ENCODE measurements at regions not wholly inside any gene's neighbourhood (a gene's known extent, or its start where the extent isn't known, plus 50 kb on each side); places are given as distances from the start of the nearest gene placed in this dataset.

DNA sequence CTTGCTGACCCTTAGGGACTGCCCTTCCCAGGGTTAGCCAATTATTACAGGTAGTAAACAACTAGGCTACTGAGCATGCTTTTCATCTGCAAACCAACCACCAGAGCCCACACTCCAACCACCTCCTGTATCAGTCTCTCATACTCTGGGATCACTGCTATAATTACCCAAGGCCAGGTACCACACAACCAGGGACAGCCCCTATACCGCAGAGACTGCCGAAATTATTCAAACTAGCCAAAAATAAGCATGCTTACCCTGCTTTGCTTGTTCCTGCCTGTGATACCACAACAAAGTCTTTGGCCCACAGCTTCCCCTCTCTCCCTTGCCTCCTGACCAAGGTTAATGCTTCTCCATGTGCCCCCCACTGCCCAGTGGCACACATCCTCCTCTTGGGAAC, 197.6 kb upstream of the SRRM4 start:
- WGBS, 3 donors, result 82 to 100% (median 93%) methylated on average over 2 of the region's 2 CpGs
- no peak overlapping the region for H3K27ac ChIP-seq (ENCODE audit: low read depth in 1 of 3, low read length in 2 of 3)
- no peaks in the 10 kb centered on the region for H3K9me3 ChIP-seq (ENCODE audit: control insufficient read depth in 2 of 2, insufficient read depth in 1 of 2, low read depth in 1 of 2, low read length in 1 of 2)
- H3K36me3 ChIP-seq (ENCODE audit: control insufficient read depth in 3 of 3, insufficient read depth in 2 of 3, low read depth in 1 of 3, low read length in 3 of 3), result no peaks in the 10 kb centered on the region
- no peaks in the 10 kb centered on the region for H3K27me3 ChIP-seq (ENCODE audit: control insufficient read depth in 3 of 3, insufficient read depth in 3 of 3, low read length in 3 of 3)
- FAIRE-seq (no peak), DNase-seq (no peak)
- H3K4me1 ChIP-seq (ENCODE audit: control insufficient read depth in 3 of 3, insufficient read depth in 2 of 3, low read depth in 1 of 3, low read length in 2 of 3), result no peaks in the 10 kb centered on the region
- H3K4me3 ChIP-seq (ENCODE audit: low read depth in 1 of 3, low read length in 3 of 3), result no peak overlapping the region

DNA sequence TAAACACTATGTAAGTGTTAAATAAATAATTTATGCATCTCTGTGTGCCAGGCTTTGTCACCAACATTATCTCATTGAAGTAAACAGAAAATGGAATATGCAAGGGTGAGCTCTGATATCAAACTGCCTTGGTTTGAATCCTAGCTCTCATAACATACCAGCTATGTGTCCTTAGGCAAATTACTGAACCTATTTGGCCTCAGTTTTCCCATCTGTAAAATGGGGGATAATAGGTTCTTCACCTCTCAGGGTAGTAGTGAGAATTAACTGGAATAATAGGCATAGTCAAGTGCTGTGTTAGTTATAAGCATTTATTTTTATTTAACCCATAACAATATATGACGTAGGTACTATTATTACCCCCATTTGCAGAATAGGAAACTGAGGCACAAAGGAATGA, 190.8 kb upstream of the SRRM4 start:
- Histone ChIP-seq H3K4me3 (ENCODE audit: low read depth in 1 of 3, low read length in 3 of 3) (no peak overlapping the region), H3K4me1 (ENCODE audit: control insufficient read depth in 3 of 3, insufficient read depth in 2 of 3, low read depth in 1 of 3, low read length in 2 of 3) (no peaks in the 10 kb centered on the region), H3K27me3 (ENCODE audit: control insufficient read depth in 3 of 3, insufficient read depth in 3 of 3, low read length in 3 of 3) (no peaks in the 10 kb centered on the region), H3K27ac (ENCODE audit: low read depth in 1 of 3, low read length in 2 of 3) (no peak overlapping the region), H3K9me3 (ENCODE audit: control insufficient read depth in 2 of 2, insufficient read depth in 1 of 2, low read depth in 1 of 2, low read length in 1 of 2) (no peaks in the 10 kb centered on the region), H3K36me3 (ENCODE audit: control insufficient read depth in 3 of 3, insufficient read depth in 2 of 3, low read depth in 1 of 3, low read length in 3 of 3) (no peaks in the 10 kb centered on the region)
- DNase-seq, result no peak
- 81 to 92% (median 81%) methylated on average over 1 of the region's 1 CpG for WGBS, 3 donors
- no peak for FAIRE-seq

DNA sequence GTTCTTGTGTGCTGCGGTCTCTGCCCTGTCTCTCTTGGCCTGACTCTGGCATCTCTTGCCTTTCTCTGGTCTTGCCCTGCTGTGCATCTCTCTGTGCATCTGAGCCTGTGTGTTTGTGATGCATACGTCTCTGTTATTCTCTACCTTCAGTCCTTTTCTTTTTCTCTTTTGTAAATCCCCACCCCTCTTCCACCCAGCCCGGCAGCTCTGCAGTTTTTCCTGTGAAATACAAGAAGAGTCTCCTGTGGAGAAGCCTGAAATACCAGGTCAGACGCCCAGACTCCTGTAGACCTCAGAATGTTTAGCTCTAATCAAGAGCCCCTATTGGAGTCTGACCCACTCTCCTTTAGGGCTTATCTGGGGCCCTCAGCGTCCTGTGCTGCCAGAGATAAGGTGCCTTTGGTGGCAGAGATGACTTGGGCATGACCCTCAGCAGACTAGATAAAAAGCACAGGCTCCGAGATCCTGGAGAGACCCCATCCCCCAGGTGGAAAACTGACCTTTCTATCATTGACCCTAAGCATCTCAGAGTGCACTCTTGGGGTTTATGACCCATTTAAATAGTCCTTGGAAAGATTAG, 167.5 kb upstream of the SRRM4 start:
- WGBS, 3 donors, result 19 to 25% (median 22%) methylated on average over 6 of the region's 6 CpGs
- no peak for DNase-seq
- Histone ChIP-seq H3K4me1 (ENCODE audit: control insufficient read depth in 3 of 3, insufficient read depth in 2 of 3, low read depth in 1 of 3, low read length in 2 of 3) (no peaks in the 10 kb centered on the region), H3K36me3 (ENCODE audit: control insufficient read depth in 3 of 3, insufficient read depth in 2 of 3, low read depth in 1 of 3, low read length in 3 of 3) (no peaks in the 10 kb centered on the region), H3K9me3 (ENCODE audit: control insufficient read depth in 2 of 2, insufficient read depth in 1 of 2, low read depth in 1 of 2, low read length in 1 of 2) (no peaks in the 10 kb centered on the region), H3K27me3 (ENCODE audit: control insufficient read depth in 3 of 3, insufficient read depth in 3 of 3, low read length in 3 of 3) (no peaks in the 10 kb centered on the region), H3K4me3 (ENCODE audit: low read depth in 1 of 3, low read length in 3 of 3) (no peak overlapping the region), H3K27ac (ENCODE audit: low read depth in 1 of 3, low read length in 2 of 3) (no peak overlapping the region)
- no peak for FAIRE-seq

DNA sequence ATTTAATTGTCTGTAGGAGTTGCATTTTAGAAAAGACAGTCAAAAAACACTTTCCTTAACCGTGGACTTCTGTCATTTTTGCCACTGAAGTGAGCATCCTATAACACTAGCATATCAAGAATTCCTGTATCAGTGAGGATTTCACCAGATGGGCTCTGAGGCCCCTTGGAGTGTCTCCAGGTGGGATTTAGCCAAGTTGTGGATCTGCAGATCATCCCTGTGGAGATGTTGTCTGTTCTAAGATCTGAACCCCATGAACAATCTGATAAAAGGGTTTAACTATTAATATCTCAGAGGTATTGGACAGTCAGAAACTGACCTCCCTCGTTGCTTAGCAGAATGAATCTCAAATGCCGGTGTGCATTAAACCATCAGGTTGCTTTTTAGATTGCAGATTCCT, 165.0 kb upstream of the SRRM4 start:
- no peak overlapping the region for H3K4me3 ChIP-seq (ENCODE audit: low read depth in 1 of 3, low read length in 3 of 3)
- no peak overlapping the region for H3K27ac ChIP-seq (ENCODE audit: low read depth in 1 of 3, low read length in 2 of 3)
- no peaks in the 10 kb centered on the region for H3K36me3 ChIP-seq (ENCODE audit: control insufficient read depth in 3 of 3, insufficient read depth in 2 of 3, low read depth in 1 of 3, low read length in 3 of 3)
- WGBS, 3 donors, result 50 to 57% (median 54%) methylated on average over 3 of the region's 3 CpGs
- H3K9me3 ChIP-seq (ENCODE audit: control insufficient read depth in 2 of 2, insufficient read depth in 1 of 2, low read depth in 1 of 2, low read length in 1 of 2), result no peaks in the 10 kb centered on the region
- no peaks in the 10 kb centered on the region for H3K4me1 ChIP-seq (ENCODE audit: control insufficient read depth in 3 of 3, insufficient read depth in 2 of 3, low read depth in 1 of 3, low read length in 2 of 3)
- DNase-seq (no peak), FAIRE-seq (no peak)
- H3K27me3 ChIP-seq (ENCODE audit: control insufficient read depth in 3 of 3, insufficient read depth in 3 of 3, low read length in 3 of 3), result no peaks in the 10 kb centered on the region

DNA sequence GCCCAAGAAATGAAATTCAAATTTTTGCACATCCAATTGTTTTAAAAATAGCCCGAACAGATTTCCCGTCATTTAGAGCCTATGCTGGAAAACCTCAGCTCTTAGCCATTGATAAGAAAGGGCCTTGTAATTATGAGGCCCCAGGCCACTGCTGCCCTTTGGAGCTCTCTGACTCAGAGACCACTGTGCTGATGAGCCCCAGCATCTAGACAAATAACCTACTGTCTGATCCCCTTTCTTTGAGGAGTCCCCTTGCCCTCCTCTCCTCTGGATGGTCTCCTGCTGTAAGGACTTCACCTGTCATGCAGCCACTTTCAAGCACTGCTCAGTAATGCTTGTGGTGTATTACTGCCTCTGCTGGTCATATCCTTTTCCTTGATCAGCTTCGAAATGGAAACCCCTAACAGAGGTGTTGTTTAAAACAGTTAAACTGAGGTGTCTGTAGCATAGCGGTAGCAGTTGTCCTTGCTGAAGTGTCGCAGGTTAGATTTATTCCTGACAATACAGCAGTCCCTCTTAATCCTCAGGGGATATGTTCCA, 159.9 kb upstream of the SRRM4 start:
- DNase-seq (no peak), FAIRE-seq (no peak)
- Histone ChIP-seq H3K9me3 (ENCODE audit: control insufficient read depth in 2 of 2, insufficient read depth in 1 of 2, low read depth in 1 of 2, low read length in 1 of 2) (no peaks in the 10 kb centered on the region), H3K4me1 (ENCODE audit: control insufficient read depth in 3 of 3, insufficient read depth in 2 of 3, low read depth in 1 of 3, low read length in 2 of 3) (no peaks in the 10 kb centered on the region), H3K36me3 (ENCODE audit: control insufficient read depth in 3 of 3, insufficient read depth in 2 of 3, low read depth in 1 of 3, low read length in 3 of 3) (no peaks in the 10 kb centered on the region), H3K27ac (ENCODE audit: low read depth in 1 of 3, low read length in 2 of 3) (no peak overlapping the region), H3K27me3 (ENCODE audit: control insufficient read depth in 3 of 3, insufficient read depth in 3 of 3, low read length in 3 of 3) (no peaks in the 10 kb centered on the region), H3K4me3 (ENCODE audit: low read depth in 1 of 3, low read length in 3 of 3) (no peak overlapping the region)
- 74 to 82% (median 78%) methylated on average over 5 of the region's 5 CpGs for WGBS, 3 donors

DNA sequence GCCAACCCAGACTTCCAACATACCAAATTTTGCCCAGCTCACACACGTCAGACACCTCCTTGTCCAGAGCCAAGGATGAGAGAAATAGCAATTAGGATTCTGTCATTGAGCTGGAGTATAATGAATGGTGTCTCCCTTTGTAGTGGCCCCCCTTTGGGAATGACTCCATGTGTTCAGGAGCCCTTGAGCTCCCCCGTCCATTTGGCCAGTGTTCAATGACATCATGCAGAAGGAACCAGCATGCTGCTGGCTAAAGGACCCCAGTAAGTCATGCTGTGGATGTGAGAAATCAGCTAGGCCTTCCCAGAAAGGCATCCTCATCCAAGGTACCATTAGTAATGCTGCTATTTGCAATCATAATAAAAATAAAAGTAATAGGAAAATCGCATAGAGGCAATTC, 158.8 kb upstream of the SRRM4 start:
- Histone ChIP-seq H3K27me3 (ENCODE audit: control insufficient read depth in 3 of 3, insufficient read depth in 3 of 3, low read length in 3 of 3) (no peaks in the 10 kb centered on the region), H3K36me3 (ENCODE audit: control insufficient read depth in 3 of 3, insufficient read depth in 2 of 3, low read depth in 1 of 3, low read length in 3 of 3) (no peaks in the 10 kb centered on the region), H3K9me3 (ENCODE audit: control insufficient read depth in 2 of 2, insufficient read depth in 1 of 2, low read depth in 1 of 2, low read length in 1 of 2) (no peaks in the 10 kb centered on the region), H3K27ac (ENCODE audit: low read depth in 1 of 3, low read length in 2 of 3) (no peak overlapping the region), H3K4me1 (ENCODE audit: control insufficient read depth in 3 of 3, insufficient read depth in 2 of 3, low read depth in 1 of 3, low read length in 2 of 3) (no peaks in the 10 kb centered on the region), H3K4me3 (ENCODE audit: low read depth in 1 of 3, low read length in 3 of 3) (no peak overlapping the region)
- no peak for DNase-seq
- no peak for FAIRE-seq
- 73 to 86% (median 80%) methylated on average over 3 of the region's 3 CpGs for WGBS, 3 donors

DNA sequence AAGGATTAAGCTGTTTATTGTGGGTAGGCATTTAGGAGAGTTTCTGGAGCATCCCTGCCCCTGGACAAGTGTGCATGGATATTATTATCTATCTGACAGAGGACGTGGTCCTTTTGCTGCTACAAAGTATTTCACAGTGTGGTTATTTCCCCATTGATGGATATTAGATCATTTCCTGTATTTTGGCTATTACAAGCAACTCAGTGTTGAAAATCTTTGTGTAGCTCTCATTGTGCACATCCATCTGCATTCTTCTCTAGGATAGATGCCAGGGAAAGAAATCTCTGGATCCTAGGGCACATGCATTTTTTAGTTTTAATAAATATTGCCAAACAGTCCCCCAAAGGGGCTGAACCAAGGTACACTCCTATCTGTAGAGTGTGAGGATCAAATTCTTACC, 154.3 kb upstream of the SRRM4 start:
- no peak for DNase-seq
- FAIRE-seq, result no peak
- WGBS, 3 donors, result 15 to 20% (median 17%) methylated on average over 1 of the region's 1 CpG
- Histone ChIP-seq H3K27ac (ENCODE audit: low read depth in 1 of 3, low read length in 2 of 3) (no peak overlapping the region), H3K4me3 (ENCODE audit: low read depth in 1 of 3, low read length in 3 of 3) (no peak overlapping the region), H3K4me1 (ENCODE audit: control insufficient read depth in 3 of 3, insufficient read depth in 2 of 3, low read depth in 1 of 3, low read length in 2 of 3) (no peaks in the 10 kb centered on the region), H3K27me3 (ENCODE audit: control insufficient read depth in 3 of 3, insufficient read depth in 3 of 3, low read length in 3 of 3) (no peaks in the 10 kb centered on the region), H3K9me3 (ENCODE audit: control insufficient read depth in 2 of 2, insufficient read depth in 1 of 2, low read depth in 1 of 2, low read length in 1 of 2) (no peaks in the 10 kb centered on the region), H3K36me3 (ENCODE audit: control insufficient read depth in 3 of 3, insufficient read depth in 2 of 3, low read depth in 1 of 3, low read length in 3 of 3) (no peaks in the 10 kb centered on the region)

DNA sequence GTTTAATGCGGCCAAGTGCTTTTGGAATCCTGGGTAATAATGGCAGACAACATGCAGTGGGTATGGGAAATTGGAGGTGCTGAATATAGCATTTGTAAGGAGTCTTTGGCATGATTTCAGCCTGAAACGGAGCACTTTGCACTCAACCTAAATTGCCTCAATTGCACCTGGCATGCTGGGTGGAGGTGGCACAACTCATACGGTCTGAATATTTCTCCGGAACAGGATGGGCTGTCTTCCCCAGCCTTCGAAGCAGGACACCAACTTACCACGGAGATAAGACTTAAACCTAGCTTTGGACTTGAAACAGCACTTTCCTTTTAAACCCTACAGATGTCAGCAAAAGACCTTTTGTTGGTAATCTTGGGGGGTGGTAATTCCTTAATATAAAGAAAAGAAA, 153.7 kb upstream of the SRRM4 start:
- H3K36me3 ChIP-seq (ENCODE audit: control insufficient read depth in 3 of 3, insufficient read depth in 2 of 3, low read depth in 1 of 3, low read length in 3 of 3), result no peaks in the 10 kb centered on the region
- H3K27me3 ChIP-seq (ENCODE audit: control insufficient read depth in 3 of 3, insufficient read depth in 3 of 3, low read length in 3 of 3), result no peaks in the 10 kb centered on the region
- no peak overlapping the region for H3K27ac ChIP-seq (ENCODE audit: low read depth in 1 of 3, low read length in 2 of 3)
- no peaks in the 10 kb centered on the region for H3K9me3 ChIP-seq (ENCODE audit: control insufficient read depth in 2 of 2, insufficient read depth in 1 of 2, low read depth in 1 of 2, low read length in 1 of 2)
- H3K4me3 ChIP-seq (ENCODE audit: low read depth in 1 of 3, low read length in 3 of 3), result no peak overlapping the region
- DNase-seq (no peak), FAIRE-seq (no peak)
- 73 to 82% (median 76%) methylated on average over 6 of the region's 6 CpGs for WGBS, 3 donors
- H3K4me1 ChIP-seq (ENCODE audit: control insufficient read depth in 3 of 3, insufficient read depth in 2 of 3, low read depth in 1 of 3, low read length in 2 of 3), result no peaks in the 10 kb centered on the region

DNA sequence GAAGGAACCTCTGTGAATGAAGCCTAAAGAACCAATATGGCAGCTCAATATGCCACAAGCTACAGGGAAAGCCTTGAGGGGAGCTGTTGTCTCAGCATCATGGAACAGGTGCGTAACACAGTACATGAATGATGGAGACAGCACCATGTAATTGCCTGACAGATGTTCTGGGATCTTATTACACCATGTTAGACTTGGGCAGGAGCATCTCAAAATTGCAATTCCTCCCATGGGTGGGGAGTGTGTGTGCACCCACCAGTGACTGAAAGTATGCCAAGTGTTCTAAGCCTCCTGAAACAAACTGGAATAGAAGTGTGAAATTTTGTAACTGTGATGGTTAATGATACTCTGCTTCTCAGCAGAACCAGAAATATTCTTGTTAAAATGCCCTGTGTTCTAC, 151.0 kb upstream of the SRRM4 start:
- 88 to 96% (median 88%) methylated on average over 1 of the region's 1 CpG for WGBS, 3 donors
- no peaks in the 10 kb centered on the region for H3K4me1 ChIP-seq (ENCODE audit: control insufficient read depth in 3 of 3, insufficient read depth in 2 of 3, low read depth in 1 of 3, low read length in 2 of 3)
- FAIRE-seq, result no peak

More for the DNA sequence above, 151.0 kb upstream of the SRRM4 start:
- no peak overlapping the region for H3K27ac ChIP-seq (ENCODE audit: low read depth in 1 of 3, low read length in 2 of 3)
- no peaks in the 10 kb centered on the region for H3K36me3 ChIP-seq (ENCODE audit: control insufficient read depth in 3 of 3, insufficient read depth in 2 of 3, low read depth in 1 of 3, low read length in 3 of 3)
- no peaks in the 10 kb centered on the region for H3K27me3 ChIP-seq (ENCODE audit: control insufficient read depth in 3 of 3, insufficient read depth in 3 of 3, low read length in 3 of 3)
- H3K4me3 ChIP-seq (ENCODE audit: low read depth in 1 of 3, low read length in 3 of 3), result no peak overlapping the region
- H3K9me3 ChIP-seq (ENCODE audit: control insufficient read depth in 2 of 2, insufficient read depth in 1 of 2, low read depth in 1 of 2, low read length in 1 of 2), result no peaks in the 10 kb centered on the region
- DNase-seq, result no peak
